ENCODE measurements at regions not wholly inside any gene's neighbourhood (a gene's known extent, or its start where the extent isn't known, plus 50 kb on each side); places are given as distances from the start of the nearest gene placed in this dataset.

DNA sequence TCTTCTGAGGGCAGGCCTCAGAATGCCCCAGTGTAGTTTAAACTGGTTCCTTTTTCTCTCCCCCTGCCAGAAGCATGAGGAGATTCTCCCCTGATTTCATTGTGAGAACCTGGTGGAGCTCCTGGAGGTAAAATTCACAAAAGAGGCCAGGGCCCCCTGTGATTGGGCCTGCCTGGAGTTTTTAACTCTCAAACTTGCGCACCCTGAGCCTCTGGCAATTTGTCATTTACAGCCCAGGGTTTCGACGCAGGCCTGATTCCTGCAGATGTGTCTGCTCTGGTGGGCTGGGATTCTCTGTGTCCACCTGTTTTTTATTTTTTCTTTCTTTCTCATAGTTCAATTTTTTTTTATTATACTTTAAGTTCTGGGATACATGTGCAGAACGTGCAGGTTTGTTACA is 157.9 kb downstream of the ASB1 start:
- no peak for DNase-seq

DNA sequence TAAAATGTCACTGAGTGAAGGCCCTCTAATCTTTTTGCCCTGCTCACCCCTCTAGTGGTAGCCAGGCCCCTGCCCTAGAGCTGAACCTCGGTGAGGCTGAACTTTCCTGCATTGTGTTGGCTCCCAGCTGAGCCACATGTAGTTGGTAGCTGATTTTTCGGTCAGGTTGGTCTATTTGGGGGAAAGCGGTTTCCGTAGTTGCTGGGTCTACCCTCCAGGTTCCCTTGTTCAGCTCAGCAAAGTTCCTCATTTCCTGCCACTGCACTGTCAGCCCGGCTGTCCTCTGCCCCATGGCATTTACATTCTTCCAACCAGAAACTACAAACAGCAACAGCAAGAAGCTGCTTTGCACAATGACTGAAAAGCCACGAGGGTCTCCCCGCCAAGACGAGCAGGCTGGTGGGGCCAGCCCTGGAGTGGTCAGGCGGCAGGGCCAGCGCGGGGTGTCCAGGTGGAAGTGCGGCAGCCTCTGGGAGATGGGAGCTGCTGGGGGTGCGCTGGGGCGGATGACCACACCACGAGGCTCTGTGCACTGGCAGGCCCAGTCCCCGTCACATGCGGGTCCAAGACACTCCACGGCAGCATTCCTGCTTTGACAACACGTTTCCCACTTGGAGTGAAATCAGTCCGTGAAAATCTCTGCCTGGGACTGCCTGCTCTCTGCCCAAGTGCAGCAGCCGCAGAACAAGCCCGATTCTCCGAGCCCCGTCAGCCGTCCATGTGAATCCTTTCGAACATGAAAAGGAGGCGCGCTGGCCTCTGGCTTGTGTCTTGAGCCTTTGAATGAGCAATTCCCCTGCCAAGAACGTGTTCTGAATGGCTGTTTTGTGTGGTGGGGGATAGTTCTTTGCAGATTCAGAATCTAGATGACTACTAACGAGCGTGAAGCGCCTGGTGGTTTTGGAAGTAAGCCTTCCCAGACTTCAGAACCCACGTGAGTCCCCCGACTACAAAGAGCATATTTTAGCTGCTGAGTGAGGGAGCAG is 159.4 kb downstream of the ASB1 start:
- peak in 7 of 14 donors; percentile 4 to 47 (median 29) for DNase-seq

DNA sequence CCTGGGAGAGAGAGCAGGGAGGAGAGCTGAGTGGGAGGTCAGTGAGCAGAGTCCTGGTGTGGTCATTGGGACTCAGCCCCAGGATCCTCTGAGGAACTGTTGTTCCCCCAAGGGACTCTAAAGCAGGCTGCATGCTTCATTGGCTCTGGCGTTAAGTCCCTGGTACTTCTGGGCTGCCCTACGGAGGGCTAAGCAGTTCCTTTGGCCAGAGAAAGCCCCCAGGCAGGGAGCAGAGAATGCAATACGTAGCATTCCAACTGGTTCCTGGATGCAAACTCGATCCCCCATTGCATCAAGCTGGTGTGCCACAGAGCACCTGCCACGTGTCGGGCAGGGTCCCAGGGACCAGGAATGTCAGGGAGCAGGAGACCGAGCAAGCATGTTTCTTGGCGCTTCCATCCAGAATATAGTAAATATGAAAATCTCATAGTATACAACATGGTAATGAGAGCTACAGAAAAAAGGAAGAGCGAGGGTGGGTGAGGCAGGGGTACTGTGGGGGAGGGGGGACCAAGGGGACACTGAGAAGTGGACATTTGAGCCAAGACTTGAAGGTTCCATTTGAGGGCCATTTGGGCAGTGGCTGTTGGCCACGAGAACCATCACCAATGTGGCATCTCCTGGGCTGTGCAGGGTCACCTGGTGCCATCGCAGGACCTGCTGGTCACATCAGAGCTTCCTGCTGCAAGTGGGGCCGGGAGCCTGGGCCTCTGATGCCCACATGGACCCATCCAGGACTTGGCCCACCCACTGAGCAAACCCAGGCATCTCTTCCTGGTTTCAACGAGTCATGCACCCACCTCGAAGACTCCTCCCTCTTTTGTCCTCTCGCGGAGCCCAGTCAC is 160.4 kb downstream of the ASB1 start:
- no peak for DNase-seq

DNA sequence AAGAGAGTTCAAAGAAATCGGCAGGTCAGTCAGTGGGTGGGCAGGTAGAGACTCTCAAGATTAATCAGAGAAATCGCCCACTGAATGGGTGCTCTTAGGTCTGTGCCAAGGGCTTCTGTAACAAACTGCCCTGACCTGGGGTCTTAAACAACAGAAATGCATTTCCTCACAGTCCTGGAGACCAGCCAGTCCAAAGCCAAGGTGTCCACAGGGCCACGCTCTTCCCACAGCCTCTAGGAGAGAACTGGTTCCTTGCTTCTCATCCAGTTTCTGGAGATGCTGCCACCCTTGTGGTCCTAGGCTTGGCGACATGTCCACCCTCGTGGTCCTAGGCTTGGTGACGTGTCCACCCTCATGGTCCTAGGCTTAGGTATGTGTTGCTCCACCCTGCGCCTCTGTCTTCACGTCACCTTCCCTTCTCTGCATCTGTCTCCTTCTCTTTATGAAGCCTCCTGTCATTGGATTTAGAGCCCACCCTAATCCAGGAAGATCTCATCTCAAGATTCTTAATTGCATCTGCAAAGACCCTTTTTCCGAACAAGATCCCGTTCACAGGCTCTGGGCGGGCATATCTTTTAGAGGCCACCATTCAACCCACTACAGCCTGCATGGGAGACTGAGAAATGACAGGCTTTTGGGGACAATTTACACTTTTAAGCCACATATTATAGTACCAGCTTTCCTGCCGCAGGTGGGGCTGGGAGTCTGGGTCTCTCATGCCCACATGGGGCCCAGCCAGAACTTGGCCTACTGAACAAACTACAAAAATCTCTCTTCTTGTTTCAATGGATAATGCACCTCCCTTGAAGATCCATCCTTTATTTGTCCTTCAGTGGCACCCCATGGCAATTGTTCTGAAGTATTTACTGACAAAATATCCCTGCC is 161.3 kb downstream of the ASB1 start:
- no peak for DNase-seq

DNA sequence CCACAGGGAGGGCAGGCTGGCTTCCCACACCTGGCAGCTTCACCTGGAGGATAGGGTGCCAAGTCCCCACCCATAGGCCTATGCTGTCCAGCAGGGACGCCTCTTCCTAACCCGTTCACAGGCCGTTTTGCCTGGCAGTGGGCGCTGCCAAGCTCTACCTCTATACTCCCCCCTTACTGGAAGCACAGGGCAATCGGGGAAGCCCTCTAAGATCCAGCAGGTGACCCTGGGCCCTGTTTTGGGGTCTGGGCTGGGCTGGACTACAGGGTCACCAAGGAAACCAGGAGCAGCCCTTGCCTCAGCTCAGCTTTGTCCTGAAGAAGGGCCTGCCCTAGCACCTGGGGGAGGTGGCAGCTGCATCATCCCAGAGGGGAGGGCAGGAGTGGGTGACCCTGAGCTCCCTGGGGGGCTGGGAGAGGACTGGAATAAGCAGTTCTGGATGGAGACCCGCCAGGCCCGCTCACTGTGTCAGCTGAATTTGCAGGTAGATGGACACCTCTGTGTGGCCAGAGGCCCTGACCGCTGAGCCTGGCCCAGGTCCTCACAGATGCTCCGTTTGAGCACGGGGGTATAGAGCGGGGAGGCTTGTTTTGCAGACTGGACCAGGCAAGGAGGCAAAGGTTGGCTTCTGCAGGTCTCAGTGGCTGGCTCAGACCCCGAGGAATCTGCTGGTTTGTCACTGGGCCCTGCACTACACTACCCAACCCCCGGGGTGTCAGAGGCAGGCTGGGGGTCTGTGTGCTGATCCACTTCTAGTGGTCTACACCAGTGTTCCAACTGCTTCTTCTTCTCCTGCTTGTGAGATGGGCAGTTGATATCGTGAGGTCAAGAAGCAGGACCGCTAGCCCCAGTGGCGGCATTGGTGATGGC is 163.1 kb downstream of the ASB1 start:
- no peak for DNase-seq

DNA sequence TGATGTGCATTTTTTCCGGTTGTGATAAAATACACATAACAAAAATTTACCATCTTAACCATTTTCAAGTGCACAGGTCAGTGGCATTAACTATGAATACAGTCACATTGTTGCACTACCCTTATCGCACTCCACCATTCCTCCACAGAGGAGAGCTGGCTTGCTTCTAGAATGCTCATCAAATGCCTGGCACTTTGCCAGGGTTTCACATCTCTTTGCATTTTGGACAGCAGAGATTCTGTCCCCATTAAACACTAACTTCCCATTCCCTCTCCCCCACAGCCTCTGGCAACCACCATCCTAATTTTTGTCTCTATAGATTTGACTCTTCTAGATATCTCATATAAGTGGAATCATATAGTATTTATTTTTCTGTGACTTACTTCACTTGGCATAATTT is 165.0 kb downstream of the ASB1 start:
- DNase-seq, result no peak

DNA sequence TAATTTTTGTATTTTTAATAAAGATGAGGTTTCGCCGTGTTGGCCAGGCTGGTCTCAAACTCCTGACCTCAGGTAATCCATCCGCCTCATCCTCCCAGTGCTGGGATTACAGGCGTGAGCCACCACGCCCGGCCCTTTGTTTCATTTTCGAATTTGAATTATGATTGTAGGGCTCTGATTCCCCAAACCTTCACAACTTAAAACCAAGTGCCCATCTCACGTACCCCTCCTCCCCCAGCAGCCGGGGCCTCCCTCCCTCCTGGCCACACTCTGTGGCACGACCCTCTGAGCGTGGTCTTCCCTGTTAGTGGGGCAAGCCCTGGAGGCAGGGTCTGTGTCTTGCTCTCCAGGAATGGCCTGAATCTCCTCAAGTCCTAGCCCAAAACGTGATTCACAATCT is 166.5 kb downstream of the ASB1 start:
- DNase-seq, result no peak

DNA sequence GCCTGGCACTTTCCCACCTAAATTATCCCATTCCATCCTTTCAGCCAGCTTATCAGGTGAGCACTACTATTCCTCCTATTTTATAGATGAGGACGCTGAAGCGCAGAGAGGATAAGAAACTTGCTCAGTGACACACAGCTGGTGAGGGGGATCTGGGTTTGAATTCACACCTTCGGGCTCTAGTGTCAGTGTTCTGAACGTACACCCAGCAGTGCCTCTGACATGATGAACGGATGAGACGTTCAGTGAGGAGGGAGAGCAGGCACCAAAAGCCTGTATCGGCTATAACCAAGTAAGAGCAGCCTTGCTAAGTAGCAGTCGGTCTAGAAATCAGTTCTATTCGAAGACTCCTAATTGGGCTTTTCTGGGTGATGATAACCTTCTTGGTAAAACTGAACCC is 167.0 kb downstream of the ASB1 start:
- DNase-seq, result no peak

DNA sequence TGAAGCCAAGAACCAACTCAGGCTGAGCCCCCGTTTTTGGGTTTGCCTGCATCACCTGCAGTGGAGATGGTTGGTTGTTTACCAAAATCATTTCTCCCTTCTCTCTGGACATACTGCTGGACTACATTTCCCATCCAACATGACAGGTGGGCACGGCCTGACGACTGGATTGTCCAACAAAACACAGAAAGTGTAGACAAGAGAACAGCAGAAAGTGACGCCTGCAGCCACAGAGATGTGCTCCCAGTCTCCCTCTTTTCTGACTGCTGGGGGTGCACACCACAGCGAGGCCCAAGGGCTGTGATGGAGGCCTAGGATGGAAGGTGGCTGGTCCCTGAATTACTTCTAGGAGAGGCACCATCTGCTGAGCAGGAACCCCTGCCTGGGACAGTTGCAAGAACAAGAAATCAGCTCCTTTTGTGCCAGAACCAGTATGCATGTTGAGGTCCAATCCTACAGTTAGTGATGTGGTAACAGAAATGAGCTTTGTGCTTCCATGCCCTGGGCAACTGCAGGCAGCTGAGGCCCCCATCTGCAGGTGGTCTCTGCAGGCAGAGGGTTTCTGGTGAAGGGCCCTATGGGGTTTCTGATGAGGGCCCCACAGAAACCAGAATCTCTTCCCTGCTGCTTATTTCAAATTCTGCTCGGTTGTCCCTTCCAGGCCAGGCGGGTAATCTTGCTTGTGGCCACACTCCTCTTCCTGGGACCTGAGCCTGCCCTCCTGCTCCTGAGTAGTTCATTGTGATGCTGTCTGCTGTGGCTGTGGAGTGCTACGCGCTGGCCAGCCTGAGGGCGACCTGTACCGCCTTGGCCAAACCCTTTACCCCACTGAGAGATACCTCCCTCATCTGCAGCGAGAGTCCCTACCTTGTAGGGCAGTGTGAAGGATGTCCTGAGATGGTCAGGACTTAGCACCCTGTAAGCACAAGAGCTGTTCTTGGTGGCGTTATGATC is 168.3 kb downstream of the ASB1 start:
- no peak for DNase-seq

DNA sequence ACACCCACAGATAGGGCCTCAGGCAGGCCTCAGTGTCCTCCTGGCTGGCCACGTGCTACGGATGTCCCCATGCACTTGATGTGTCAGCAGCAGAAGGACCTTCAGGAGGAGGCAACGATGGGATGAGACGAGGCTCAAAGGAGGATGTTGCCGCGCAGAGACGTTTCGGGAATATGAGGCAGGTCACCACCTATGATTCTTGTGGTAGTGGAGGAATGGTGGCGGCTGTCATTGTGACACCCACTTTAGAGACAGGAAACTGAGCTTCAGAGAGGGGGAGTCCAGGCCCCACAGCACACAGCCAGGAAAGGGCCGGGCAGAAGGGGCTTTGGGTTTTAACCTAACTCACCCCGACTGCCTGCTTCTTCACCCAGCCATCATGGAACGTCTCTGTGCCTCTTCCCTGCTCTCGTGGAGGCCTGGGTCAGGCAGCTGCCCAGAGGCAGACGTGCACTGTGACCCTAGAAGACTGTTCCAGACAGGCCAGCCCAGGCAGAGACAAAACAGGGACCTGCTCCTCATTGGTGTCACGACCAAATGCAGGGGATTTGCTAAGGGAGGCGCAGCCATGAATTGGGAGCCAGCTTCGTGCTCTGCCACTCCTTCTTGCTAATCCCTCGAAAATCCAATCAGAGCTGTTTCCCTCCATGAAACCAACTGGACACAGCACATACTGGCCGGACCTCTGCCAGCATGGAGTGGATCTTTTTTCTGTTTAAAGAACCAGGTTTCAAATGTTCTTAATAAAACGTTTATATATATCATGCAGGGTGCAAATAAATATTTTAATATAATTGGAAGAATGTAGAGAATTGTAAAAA is 169.2 kb downstream of the ASB1 start:
- no peak for DNase-seq

DNA sequence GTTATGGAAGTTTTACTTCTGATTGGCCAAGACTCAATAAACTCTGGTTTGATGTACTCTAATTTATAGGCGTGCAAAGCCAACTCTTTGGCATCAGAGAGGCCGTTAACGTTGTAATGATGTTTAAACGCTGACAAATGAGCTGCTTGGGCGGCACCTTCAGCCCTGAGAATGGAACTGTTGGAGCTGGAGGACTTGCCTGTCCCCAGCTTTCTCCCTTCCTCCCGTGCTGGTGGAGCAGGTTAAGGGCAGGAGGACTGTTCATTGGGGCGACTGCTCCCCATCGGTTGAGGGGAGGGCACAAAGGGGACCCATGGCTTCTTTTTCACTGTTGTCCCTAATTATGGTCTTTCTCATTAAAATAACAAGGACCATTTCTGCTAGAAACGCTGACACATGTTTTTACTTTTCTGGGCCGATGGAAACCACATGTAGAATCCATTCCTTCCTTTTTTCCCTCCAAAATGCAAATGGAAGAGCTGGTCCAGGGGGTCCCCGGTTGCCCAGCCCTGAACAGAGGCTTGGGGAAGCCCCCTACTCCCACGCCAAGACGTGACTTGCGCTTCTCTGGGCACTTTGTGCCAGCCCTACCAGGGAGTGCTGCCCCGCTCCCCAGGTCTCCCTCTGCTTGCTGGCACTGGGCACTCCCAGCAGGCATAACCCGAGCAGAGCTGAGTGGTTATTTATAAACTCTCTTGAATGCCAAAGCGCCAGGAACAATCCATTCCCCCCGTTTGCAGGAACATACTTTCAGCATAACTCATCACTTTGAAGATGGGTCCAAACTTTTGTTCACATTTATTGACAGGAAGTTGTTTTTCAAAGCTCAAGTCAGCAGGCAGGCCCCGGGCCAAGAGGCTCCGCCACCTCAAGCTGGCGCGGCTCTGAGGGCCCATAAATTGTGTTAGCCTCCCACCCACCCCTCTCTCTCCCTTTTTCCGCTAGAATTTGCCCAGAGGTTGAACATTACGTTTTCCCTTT is 170.1 kb downstream of the ASB1 start:
- peak in 1 of 14 donors; percentile 8 for DNase-seq

DNA sequence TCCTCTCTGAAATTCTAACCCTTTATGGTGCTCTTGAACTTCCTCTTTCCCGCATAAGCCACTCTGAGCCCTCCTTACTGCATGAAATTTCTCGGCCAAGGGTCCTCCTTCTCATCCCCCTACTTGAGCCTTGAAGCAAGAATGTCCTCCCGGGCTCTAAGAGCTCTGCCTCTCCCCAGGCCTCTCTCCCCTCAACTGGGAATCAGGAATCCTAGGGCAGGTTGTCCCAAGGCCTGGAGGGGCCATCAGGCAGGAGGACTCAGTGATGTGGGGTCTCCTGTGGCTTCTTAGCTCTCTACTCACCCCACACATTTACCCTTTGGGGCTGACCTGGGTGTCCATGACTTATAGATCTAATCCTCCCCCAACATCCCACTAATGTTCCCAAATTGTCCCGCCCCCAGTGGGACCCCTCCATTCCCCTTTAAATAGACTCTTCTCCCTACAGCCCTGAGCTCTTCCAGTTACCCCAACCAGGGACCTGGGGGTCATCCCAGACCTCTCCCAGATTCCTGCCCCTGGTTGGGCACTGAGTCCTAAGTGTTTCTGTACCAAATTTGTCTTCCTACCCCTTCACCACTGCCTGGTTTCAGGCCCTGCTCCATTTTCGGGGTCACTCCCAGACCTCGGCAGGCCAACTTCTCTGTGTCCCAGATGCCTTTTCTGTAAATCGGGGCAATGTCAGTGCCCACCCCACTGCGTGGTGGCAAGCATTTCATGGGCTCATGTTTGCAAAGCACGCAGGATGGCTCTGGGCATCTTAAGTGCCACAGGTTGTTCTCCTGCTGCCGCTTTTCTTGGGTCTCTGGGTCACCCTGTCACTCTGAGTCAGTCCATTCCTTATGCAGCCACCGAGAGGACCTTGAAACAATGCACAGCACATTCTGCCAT is 171.2 kb downstream of the ASB1 start:
- no peak for DNase-seq

DNA sequence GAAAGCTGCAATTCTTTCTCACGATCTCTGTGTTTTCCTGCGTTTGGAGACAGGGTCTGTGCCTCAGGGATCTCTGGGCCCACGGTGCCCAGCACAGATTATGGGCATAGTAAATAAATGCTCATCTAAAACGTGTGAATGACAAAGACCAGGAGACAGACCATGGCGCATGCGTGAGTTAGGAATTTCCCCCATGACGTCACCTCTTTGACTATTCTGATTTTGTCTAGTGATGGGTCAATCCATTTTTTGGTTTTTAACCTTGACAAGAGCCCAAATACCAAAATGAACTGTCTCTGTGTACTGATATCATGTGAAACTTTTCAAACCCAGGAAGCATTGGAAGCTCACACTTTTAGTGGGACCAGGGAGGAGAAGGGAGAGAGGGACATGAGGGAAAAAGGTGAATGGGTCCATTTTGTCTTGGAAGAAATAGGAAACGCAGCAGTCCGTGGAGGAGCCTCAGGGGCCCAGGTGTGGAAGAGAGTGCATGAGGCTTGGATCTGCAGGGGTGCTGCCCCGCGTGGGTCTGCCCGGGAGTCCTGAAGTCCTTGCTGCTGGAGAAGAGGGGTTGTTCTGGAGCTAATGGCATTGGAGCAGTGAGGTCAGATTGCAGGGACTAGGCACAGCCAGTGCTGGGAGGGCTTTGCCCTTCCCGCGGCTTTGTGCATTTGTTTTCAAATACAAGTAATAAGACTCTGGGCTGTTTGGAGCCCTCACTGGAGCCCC is 172.2 kb downstream of the ASB1 start:
- DNase-seq, result no peak

DNA sequence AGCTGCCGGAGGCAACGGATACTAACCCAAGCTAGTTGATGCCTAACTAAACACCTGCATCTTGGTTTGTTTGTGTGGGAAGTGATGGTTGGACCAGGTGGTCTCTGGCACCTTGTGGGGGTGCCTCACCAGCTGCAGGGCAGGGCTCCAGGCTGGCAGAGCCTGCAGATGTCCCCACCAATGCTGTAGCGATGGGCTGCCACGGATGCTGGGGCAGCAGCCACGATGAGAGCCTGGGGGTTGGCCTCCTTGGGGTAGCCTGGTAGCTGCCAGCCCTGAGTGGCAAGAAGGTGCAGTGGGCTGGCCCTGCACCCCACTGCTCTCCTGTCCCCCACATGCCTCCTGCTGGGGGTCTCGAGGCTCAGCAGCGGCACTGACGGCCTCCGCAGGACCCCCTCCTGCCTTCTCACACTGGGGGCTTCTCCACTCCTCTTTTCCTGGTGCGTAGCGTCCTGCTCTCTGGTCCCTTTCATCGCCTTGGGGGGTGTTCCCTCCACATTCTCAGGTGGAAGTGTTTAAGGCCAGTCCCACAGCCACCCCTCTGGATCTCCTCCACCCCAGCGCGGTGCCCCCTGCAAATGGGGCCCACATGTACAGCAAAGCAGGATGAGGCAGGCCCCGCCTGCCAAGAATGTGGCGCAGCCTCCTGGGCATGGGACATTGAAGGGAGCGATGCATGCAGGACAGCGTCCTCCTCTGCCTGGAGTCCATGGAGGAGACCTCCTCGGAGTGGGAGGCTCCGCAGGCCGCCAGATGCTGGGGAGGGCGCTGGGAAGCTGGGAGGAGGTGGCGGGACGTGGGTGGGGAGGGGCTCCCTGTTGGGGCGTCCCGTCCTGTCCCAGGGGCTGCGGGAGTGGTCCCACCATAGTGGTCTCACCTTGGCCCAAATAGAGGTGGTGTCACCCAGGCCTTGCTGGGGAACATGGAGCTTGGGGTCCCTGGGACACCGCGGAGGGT is 173.1 kb downstream of the ASB1 start:
- DNase-seq, result no peak
